GM23338 (cell line): ENCODE measurements at regions not wholly inside any gene's neighbourhood (a gene's known extent, or its start where the extent isn't known, plus 50 kb on each side); places are given as distances from the start of the nearest gene placed in this dataset.

Experiments
- EZH2 ChIP-seq: fragments of 200-600 bp; sonication (generic); IDR thresholded peaks from one replicate; pipeline ENCODE4 v1.8.0; 2017; ENCODE audit warnings: antibody characterized with exemption, mild to moderate bottlenecking, low read depth; ENCODE audit not compliant: unreplicated experiment
- EZH2phosphoT487 ChIP-seq: fragments of 200-600 bp; sonication (generic); IDR thresholded peaks from one replicate; pipeline ENCODE4 v1.8.1; 2018; ENCODE audit warnings: antibody characterized with exemption; ENCODE audit not compliant: unreplicated experiment
- POLR2AphosphoS5 ChIP-seq: IDR thresholded peaks from 2 replicates; pipeline ENCODE4 v1.6.1; 2016; ENCODE audit warnings: antibody characterized with exemption, low read depth
- TF ChIP-seq, protein P1 (sequence below), 2 experiments: fragments of 200-600 bp in 1 of 2; sonication (generic) in 1 of 2; conservative IDR thresholded peaks; 2 replicates each; pipeline versions ENCODE4 v1.5.1 to v1.6.1; 2016 to 2017; ENCODE audit warnings: antibody characterized with exemption in 2 of 2, low read depth in 2 of 2, mild to moderate bottlenecking in 2 of 2, moderate library complexity in 1 of 2

DNA sequence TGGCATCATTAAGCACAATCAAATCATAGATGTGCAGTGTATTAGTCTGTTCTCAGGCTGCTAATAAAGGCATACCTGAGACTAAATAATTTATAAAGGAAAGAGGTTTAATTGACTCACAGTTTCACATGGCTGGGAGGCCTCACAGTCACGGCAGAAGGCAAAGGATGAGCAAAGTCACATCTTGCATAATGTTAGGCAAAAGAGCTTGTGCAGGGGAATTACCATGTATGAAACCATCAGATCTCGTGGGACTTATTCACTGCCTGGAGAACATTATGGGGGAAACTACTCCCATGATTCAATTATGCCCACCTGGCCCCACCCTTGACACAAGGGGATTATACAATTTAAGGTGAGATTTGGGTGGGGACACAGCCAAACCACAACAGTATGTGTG, 245.2 kb upstream of the DACH1 start:
- TF ChIP-seq, protein P1, sequence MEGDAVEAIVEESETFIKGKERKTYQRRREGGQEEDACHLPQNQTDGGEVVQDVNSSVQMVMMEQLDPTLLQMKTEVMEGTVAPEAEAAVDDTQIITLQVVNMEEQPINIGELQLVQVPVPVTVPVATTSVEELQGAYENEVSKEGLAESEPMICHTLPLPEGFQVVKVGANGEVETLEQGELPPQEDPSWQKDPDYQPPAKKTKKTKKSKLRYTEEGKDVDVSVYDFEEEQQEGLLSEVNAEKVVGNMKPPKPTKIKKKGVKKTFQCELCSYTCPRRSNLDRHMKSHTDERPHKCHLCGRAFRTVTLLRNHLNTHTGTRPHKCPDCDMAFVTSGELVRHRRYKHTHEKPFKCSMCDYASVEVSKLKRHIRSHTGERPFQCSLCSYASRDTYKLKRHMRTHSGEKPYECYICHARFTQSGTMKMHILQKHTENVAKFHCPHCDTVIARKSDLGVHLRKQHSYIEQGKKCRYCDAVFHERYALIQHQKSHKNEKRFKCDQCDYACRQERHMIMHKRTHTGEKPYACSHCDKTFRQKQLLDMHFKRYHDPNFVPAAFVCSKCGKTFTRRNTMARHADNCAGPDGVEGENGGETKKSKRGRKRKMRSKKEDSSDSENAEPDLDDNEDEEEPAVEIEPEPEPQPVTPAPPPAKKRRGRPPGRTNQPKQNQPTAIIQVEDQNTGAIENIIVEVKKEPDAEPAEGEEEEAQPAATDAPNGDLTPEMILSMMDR (conservative IDR thresholded peaks at IDR 0.05; ENCODE audit: low read depth in 2 of 2): no peak
- TF ChIP-seq POLR2AphosphoS5 (no peak), EZH2 (no peak), EZH2phosphoT487 (no peak)
